ENCODE measurements at regions not wholly inside any gene's neighbourhood (a gene's known extent, or its start where the extent isn't known, plus 50 kb on each side); places are given as distances from the start of the nearest gene placed in this dataset.

GRCh38 chr20:61114493-61115175 lies 137.4 kb upstream of the CDH4 start:
- no peak for TF ChIP-seq CTCF (conservative IDR thresholded peaks at IDR 0.05)
- TF ChIP-seq ZFX (IDR thresholded peaks at IDR 0.05): no peak
